Neural progenitor cell (in vitro differentiated cells): ENCODE measurements at regions not wholly inside any gene's neighbourhood (a gene's known extent, or its start where the extent isn't known, plus 50 kb on each side); places are given as distances from the start of the nearest gene placed in this dataset.

Experiments used
- DNase-seq: peaks from one replicate; pipeline ENCODE4 v3.0.0-alpha.2; 2016; ENCODE audit warnings: low spot score
- H2AFZ ChIP-seq: fragments of 200-600 bp; sonication (generic); replicated peaks from 2 replicates; pipeline ENCODE4 v1.6.1; 2016; ENCODE audit warnings: antibody characterized with exemption
- H3F3A ChIP-seq: fragments of 200-600 bp; sonication (generic); 2 replicates; pipeline ENCODE4 v1.6.1; 2016; ENCODE audit warnings: antibody characterized with exemption, low read depth
- H3K27ac ChIP-seq: fragments of 200-600 bp; sonication (generic); 2 replicates; pipeline ENCODE4 v1.5.1; 2016; ENCODE audit warnings: mild to moderate bottlenecking
- H3K27me3 ChIP-seq: fragments of 200-600 bp; sonication (generic); 2 replicates; pipeline ENCODE4 v1.6.1; 2016; ENCODE audit warnings: mild to moderate bottlenecking, moderate library complexity
- H3K36me3 ChIP-seq: fragments of 200-600 bp; sonication (generic); 2 replicates; pipeline ENCODE4 v1.5.1; 2016
- H3K4me1 ChIP-seq: fragments of 200-600 bp; sonication (generic); 2 replicates; pipeline ENCODE4 v1.6.1; 2016; ENCODE audit warnings: mixed run types
- H3K4me2 ChIP-seq: fragments of 200-600 bp; sonication (generic); 2 replicates; pipeline ENCODE4 v1.6.1; 2016
- H3K4me3 ChIP-seq: fragments of 200-600 bp; sonication (generic); 2 replicates; pipeline ENCODE4 v1.5.1; 2016
- H3K79me2 ChIP-seq: fragments of 200-600 bp; sonication (generic); 2 replicates; pipeline ENCODE4 v1.6.1; 2016; ENCODE audit warnings: low read depth
- H3K9ac ChIP-seq: fragments of 200-600 bp; sonication (generic); 2 replicates; pipeline ENCODE4 v1.6.1; 2016
- H3K9me3 ChIP-seq: fragments of 200-600 bp; sonication (generic); 2 replicates; pipeline ENCODE4 v1.5.1; 2016; ENCODE audit warnings: low read depth
- H4K20me1 ChIP-seq: fragments of 200-600 bp; sonication (generic); 2 replicates; pipeline ENCODE4 v1.6.1; 2016; ENCODE audit warnings: low read depth
- H3K27ac Mint-ChIP-seq: 3 replicates; pipeline ENCODE4 v1.8.0; 2021; ENCODE audit warnings: mixed read lengths
- H3K27me3 Mint-ChIP-seq: 2 replicates; pipeline ENCODE4 v1.8.0; 2022; ENCODE audit warnings: low read depth, mild to moderate bottlenecking, inconsistent platforms, moderate library complexity, mixed read lengths; ENCODE audit not compliant: insufficient read depth
- H3K36me3 Mint-ChIP-seq: 3 replicates; pipeline ENCODE4 v1.8.0; 2021; ENCODE audit warnings: mixed read lengths
- H3K4me1 Mint-ChIP-seq: 3 replicates; pipeline ENCODE4 v1.8.0; 2021; ENCODE audit warnings: mixed read lengths
- H3K4me3 Mint-ChIP-seq: 3 replicates; pipeline ENCODE4 v1.8.0; 2021; ENCODE audit warnings: mild to moderate bottlenecking, moderate library complexity, mixed read lengths
- H3K9me3 Mint-ChIP-seq: 3 replicates; pipeline ENCODE4 v1.8.0; 2020; ENCODE audit warnings: mixed read lengths
- CTCF ChIP-seq: fragments of 200-600 bp; sonication (generic); IDR thresholded peaks from 2 replicates; pipeline ENCODE4 v1.5.1; 2017; ENCODE audit warnings: antibody characterized with exemption, mild to moderate bottlenecking
- EZH2 ChIP-seq: fragments of 200-600 bp; sonication (generic); IDR thresholded peaks from 2 replicates; pipeline ENCODE4 v1.6.1; 2017; ENCODE audit warnings: antibody characterized with exemption, mild to moderate bottlenecking, moderate library complexity
- EZH2phosphoT487 ChIP-seq: fragments of 200-600 bp; sonication (generic); IDR thresholded peaks from 2 replicates; pipeline ENCODE4 v1.6.1; 2017; ENCODE audit warnings: antibody characterized with exemption

- peak; percentile 87 for DNase-seq
Measured at GRCh38 chr12:19643635-19644034, 204.3 kb downstream of the AEBP2 start.

GRCh38 chr12:19644571-19644970, 205.3 kb downstream of the AEBP2 start:
- no peaks in the 10 kb centered on the region for H4K20me1 ChIP-seq
- peaks cover 15% of the 10 kb centered on the region for H3K4me1 ChIP-seq
- H3K27me3 ChIP-seq = no peaks in the 10 kb centered on the region
- H3K4me2 ChIP-seq = peak overlapping the region; percentile 45
- H3K9me3 ChIP-seq = no peaks in the 10 kb centered on the region
- peak overlapping the region; percentile 79 for H2AFZ ChIP-seq
- H3K9ac ChIP-seq = no peak overlapping the region
- Mint-ChIP-seq H3K27ac (no peak overlapping the region), H3K4me3 (no peak overlapping the region), H3K27me3 (peaks cover 4% of the 10 kb centered on the region), H3K36me3 (peaks cover 6% of the 10 kb centered on the region), H3K4me1 (peaks cover 21% of the 10 kb centered on the region), H3K9me3 (peaks cover 16% of the 10 kb centered on the region)
- no peak for TF ChIP-seq EZH2phosphoT487
- TF ChIP-seq CTCF = no peak
- no peak for TF ChIP-seq EZH2
- no peak for DNase-seq
- no peaks in the 10 kb centered on the region for H3K79me2 ChIP-seq
- peaks cover 14% of the 10 kb centered on the region for H3F3A ChIP-seq
- H3K27ac ChIP-seq = peak overlapping the region; percentile 47
- H3K4me3 ChIP-seq = no peak overlapping the region
- no peaks in the 10 kb centered on the region for H3K36me3 ChIP-seq

More at GRCh38 chr12:19643635-19644034, 204.3 kb downstream of the AEBP2 start:
- no peaks in the 10 kb centered on the region for H3K79me2 ChIP-seq
- no peaks in the 10 kb centered on the region for H3K9me3 ChIP-seq
- H3K36me3 Mint-ChIP-seq = peaks cover 6% of the 10 kb centered on the region
- H3K9ac ChIP-seq = no peak overlapping the region
- H3K4me1 Mint-ChIP-seq = peaks cover 26% of the 10 kb centered on the region
- H3F3A ChIP-seq = peaks cover 14% of the 10 kb centered on the region
- H3K4me1 ChIP-seq = peaks cover 15% of the 10 kb centered on the region
- no peaks in the 10 kb centered on the region for H4K20me1 ChIP-seq
- peak; percentile 74 for TF ChIP-seq CTCF
- no peak for TF ChIP-seq EZH2
- H3K27ac Mint-ChIP-seq = no peak overlapping the region
- no peak overlapping the region for H3K4me3 ChIP-seq
- H3K4me2 ChIP-seq = no peak overlapping the region
- H3K27me3 ChIP-seq = no peaks in the 10 kb centered on the region
- no peak overlapping the region for H3K27ac ChIP-seq
- peaks cover 4% of the 10 kb centered on the region for H3K27me3 Mint-ChIP-seq
- no peak overlapping the region for H3K4me3 Mint-ChIP-seq
- H2AFZ ChIP-seq = no peak overlapping the region
- H3K9me3 Mint-ChIP-seq = peaks cover 18% of the 10 kb centered on the region
- no peaks in the 10 kb centered on the region for H3K36me3 ChIP-seq

- no peak overlapping the region for H3K4me3 Mint-ChIP-seq
- peaks cover 14% of the 10 kb centered on the region for H3F3A ChIP-seq
- H3K9ac ChIP-seq = no peak overlapping the region
- TF ChIP-seq EZH2 (no peak), CTCF (no peak), EZH2phosphoT487 (no peak)
- H3K27me3 ChIP-seq = no peaks in the 10 kb centered on the region
- H3K4me3 ChIP-seq = no peak overlapping the region
- H3K4me1 ChIP-seq = peaks cover 15% of the 10 kb centered on the region
- peaks cover 5% of the 10 kb centered on the region for H3K36me3 Mint-ChIP-seq
- H3K9me3 ChIP-seq = no peaks in the 10 kb centered on the region
- no peak overlapping the region for H3K27ac ChIP-seq
- no peak overlapping the region for H3K4me2 ChIP-seq
- H2AFZ ChIP-seq = no peak overlapping the region
- H3K27me3 Mint-ChIP-seq = peaks cover 4% of the 10 kb centered on the region
- peaks cover 14% of the 10 kb centered on the region for H3K9me3 Mint-ChIP-seq
- no peaks in the 10 kb centered on the region for H3K79me2 ChIP-seq
- H3K27ac Mint-ChIP-seq = no peak overlapping the region
- no peaks in the 10 kb centered on the region for H4K20me1 ChIP-seq
- DNase-seq = no peak
- no peaks in the 10 kb centered on the region for H3K36me3 ChIP-seq
- H3K4me1 Mint-ChIP-seq = peaks cover 19% of the 10 kb centered on the region
Measured at GRCh38 chr12:19645823-19646222, 206.5 kb downstream of the AEBP2 start.
